Parathyroid adenoma (tissue), 2 donors: ENCODE measurements at regions not wholly inside any gene's neighbourhood (a gene's known extent, or its start where the extent isn't known, plus 50 kb on each side); places are given as distances from the start of the nearest gene placed in this dataset.

Experiments used
- H2AFZ ChIP-seq: fragments of 300-600 bp; sonication (generic); one replicate; pipeline ENCODE4 v1.7.0; 2017; ENCODE audit warnings: antibody characterized with exemption, mild to moderate bottlenecking
- H3K27ac ChIP-seq: fragments of 300-600 bp; sonication (generic); one replicate; pipeline ENCODE4 v1.7.0; 2017
- H3K27me3 ChIP-seq: fragments of 300-600 bp; sonication (generic); one replicate; pipeline ENCODE4 v1.7.0; 2017; ENCODE audit warnings: low read length; ENCODE audit not compliant: control insufficient read depth, insufficient read depth
- H3K36me3 ChIP-seq: fragments of 300-600 bp; sonication (generic); one replicate; pipeline ENCODE4 v1.7.0; 2017; ENCODE audit warnings: low read length; ENCODE audit not compliant: control insufficient read depth, insufficient read depth
- H3K4me1 ChIP-seq: fragments of 300-600 bp; sonication (generic); one replicate; pipeline ENCODE4 v1.7.0; 2017; ENCODE audit warnings: control low read depth
- H3K4me2 ChIP-seq: fragments of 300-600 bp; sonication (generic); one replicate; pipeline ENCODE4 v1.7.0; 2017; ENCODE audit warnings: low read length
- H3K4me3 ChIP-seq: fragments of 300-600 bp; sonication (generic); one replicate; pipeline ENCODE4 v1.7.0; 2017; ENCODE audit warnings: low read depth, low read length
- H3K79me2 ChIP-seq: fragments of 300-600 bp; sonication (generic); one replicate; pipeline ENCODE4 v1.7.0; 2017; ENCODE audit warnings: control low read depth
- H3K9ac ChIP-seq: fragments of 300-600 bp; sonication (generic); one replicate; pipeline ENCODE4 v1.7.0; 2017; ENCODE audit warnings: mild to moderate bottlenecking
- H3K9me3 ChIP-seq: fragments of 300-600 bp; sonication (generic); one replicate; pipeline ENCODE4 v1.7.0; 2017; ENCODE audit warnings: low read length; ENCODE audit not compliant: control insufficient read depth
- CTCF ChIP-seq: fragments of 300-600 bp; sonication (generic); IDR thresholded peaks from one replicate; pipeline ENCODE4 v1.7.0; 2017; ENCODE audit warnings: antibody characterized with exemption, mild to moderate bottlenecking
- donor health status: primary hyperparathyroidism.

GRCh38 chr9:28082671-28083070 lies 509.4 kb upstream of the C9orf72 start:
- Histone ChIP-seq H3K27ac (no peak overlapping the region), H2AFZ (no peak overlapping the region), H3K9me3 (no peaks in the 10 kb centered on the region), H3K79me2 (no peaks in the 10 kb centered on the region), H3K9ac (no peak overlapping the region), H3K36me3 (no peaks in the 10 kb centered on the region), H3K4me2 (no peak overlapping the region), H3K27me3 (no peaks in the 10 kb centered on the region), H3K4me3 (no peak overlapping the region), H3K4me1 (no peaks in the 10 kb centered on the region)
- TF ChIP-seq CTCF, result no peak

- no peak overlapping the region for H2AFZ ChIP-seq
- no peak overlapping the region for H3K9ac ChIP-seq
- no peak overlapping the region for H3K4me3 ChIP-seq
- H3K9me3 ChIP-seq, result no peaks in the 10 kb centered on the region
- no peaks in the 10 kb centered on the region for H3K4me1 ChIP-seq
- no peak overlapping the region for H3K27ac ChIP-seq
- H3K36me3 ChIP-seq, result no peaks in the 10 kb centered on the region
- no peaks in the 10 kb centered on the region for H3K79me2 ChIP-seq
- TF ChIP-seq CTCF, result no peak
- H3K27me3 ChIP-seq, result no peaks in the 10 kb centered on the region
- no peak overlapping the region for H3K4me2 ChIP-seq
Measured at GRCh38 chr9:28086881-28087280, 513.6 kb upstream of the C9orf72 start.

GRCh38 chr9:28092981-28093936 lies 520.0 kb upstream of the C9orf72 start:
- H3K4me2 ChIP-seq, result no peak overlapping the region
- H3K79me2 ChIP-seq, result no peaks in the 10 kb centered on the region
- no peaks in the 10 kb centered on the region for H3K9me3 ChIP-seq
- H2AFZ ChIP-seq, result no peak overlapping the region
- H3K9ac ChIP-seq, result no peak overlapping the region
- no peaks in the 10 kb centered on the region for H3K36me3 ChIP-seq
- H3K27ac ChIP-seq, result no peak overlapping the region
- H3K4me1 ChIP-seq, result no peaks in the 10 kb centered on the region
- TF ChIP-seq CTCF, result no peak
- H3K27me3 ChIP-seq, result no peaks in the 10 kb centered on the region
- no peak overlapping the region for H3K4me3 ChIP-seq

GRCh38 chr9:28101509-28101908 lies 528.2 kb upstream of the C9orf72 start:
- no peaks in the 10 kb centered on the region for H3K27me3 ChIP-seq
- H3K36me3 ChIP-seq, result no peaks in the 10 kb centered on the region
- H3K9ac ChIP-seq, result no peak overlapping the region
- no peak overlapping the region for H2AFZ ChIP-seq
- no peak overlapping the region for H3K4me2 ChIP-seq
- no peak for TF ChIP-seq CTCF
- no peaks in the 10 kb centered on the region for H3K9me3 ChIP-seq
- H3K4me1 ChIP-seq, result no peaks in the 10 kb centered on the region
- H3K79me2 ChIP-seq, result no peaks in the 10 kb centered on the region
- no peak overlapping the region for H3K27ac ChIP-seq
- no peak overlapping the region for H3K4me3 ChIP-seq

GRCh38 chr9:28105001-28105400 lies 531.7 kb upstream of the C9orf72 start:
- Histone ChIP-seq H3K4me1 (no peaks in the 10 kb centered on the region), H3K27ac (no peak overlapping the region), H3K79me2 (no peaks in the 10 kb centered on the region), H3K4me2 (no peak overlapping the region), H3K27me3 (no peaks in the 10 kb centered on the region), H2AFZ (no peak overlapping the region), H3K9me3 (no peaks in the 10 kb centered on the region), H3K36me3 (no peaks in the 10 kb centered on the region), H3K9ac (no peak overlapping the region), H3K4me3 (no peak overlapping the region)
- TF ChIP-seq CTCF, result no peak
